GM12873 (cell line): ENCODE measurements at regions not wholly inside any gene's neighbourhood (a gene's known extent, or its start where the extent isn't known, plus 50 kb on each side); places are given as distances from the start of the nearest gene placed in this dataset.

ENCODE experiments used
- CTCF ChIP-seq: IDR thresholded peaks from 2 replicates; pipeline ENCODE4 v1.5.1; 2012; ENCODE audit warnings: low read depth, mild to moderate bottlenecking, moderate library complexity, low read length, control low read depth; ENCODE audit not compliant: insufficient read depth; ENCODE audit errors: missing control alignments

- TF ChIP-seq CTCF, result peak; percentile 21
Observed at GRCh38 chr9:110143950-110144545, 63.9 kb downstream of the C9orf152 start.

GRCh38 chr9:110146373-110146772, 61.6 kb downstream of the C9orf152 start:
- TF ChIP-seq CTCF, result no peak

- TF ChIP-seq CTCF, result no peak
Observed at GRCh38 chr9:110148384-110148783, 59.6 kb downstream of the C9orf152 start.

- no peak for TF ChIP-seq CTCF
Observed at GRCh38 chr9:110148891-110149290, 59.1 kb downstream of the C9orf152 start.
